BJ (cell line): ENCODE measurements at regions not wholly inside any gene's neighbourhood (a gene's known extent, or its start where the extent isn't known, plus 50 kb on each side); places are given as distances from the start of the nearest gene placed in this dataset.

Source experiments
- CTCF ChIA-PET: fragments of 350-600 bp; formaldehyde crosslinking; extraction: SDS; loops from one replicate; lab custom pipeline; 2021; ENCODE audit warnings: antibody characterized with exemption, inconsistent platforms; lab: Yijun Ruan, JAX
- POLR2A ChIA-PET: fragments of 300-600 bp; sonication (Branson Sonifier 250); formaldehyde crosslinking; extraction: SDS; loops from one replicate; lab custom pipeline; 2021; ENCODE audit warnings: antibody characterized with exemption; lab: Charles Lee
- DNase-seq: peaks from one replicate; pipeline ENCODE4 v3.0.0-alpha.2; 2011; ENCODE audit warnings: low read depth
- H3K27me3 ChIP-seq: 2 replicates; pipeline ENCODE4 v1.6.0; 2011; ENCODE audit warnings: low read length; ENCODE audit not compliant: control insufficient read depth, insufficient read depth
- H3K36me3 ChIP-seq: 2 replicates; pipeline ENCODE4 v1.5.1; 2011; ENCODE audit warnings: low read length; ENCODE audit not compliant: control insufficient read depth, insufficient read depth
- H3K4me3 ChIP-seq: 2 replicates; pipeline ENCODE4 v1.5.1; 2011; ENCODE audit warnings: low read depth, mild to moderate bottlenecking, control low read depth, low read length
- TF ChIP-seq, protein P1 (sequence below): IDR thresholded peaks from 2 replicates; pipeline ENCODE4 v1.5.1; 2011; ENCODE audit warnings: low read depth, mild to moderate bottlenecking, control low read depth, inconsistent platforms, low read length, moderate library complexity; ENCODE audit not compliant: insufficient read depth

DNA sequence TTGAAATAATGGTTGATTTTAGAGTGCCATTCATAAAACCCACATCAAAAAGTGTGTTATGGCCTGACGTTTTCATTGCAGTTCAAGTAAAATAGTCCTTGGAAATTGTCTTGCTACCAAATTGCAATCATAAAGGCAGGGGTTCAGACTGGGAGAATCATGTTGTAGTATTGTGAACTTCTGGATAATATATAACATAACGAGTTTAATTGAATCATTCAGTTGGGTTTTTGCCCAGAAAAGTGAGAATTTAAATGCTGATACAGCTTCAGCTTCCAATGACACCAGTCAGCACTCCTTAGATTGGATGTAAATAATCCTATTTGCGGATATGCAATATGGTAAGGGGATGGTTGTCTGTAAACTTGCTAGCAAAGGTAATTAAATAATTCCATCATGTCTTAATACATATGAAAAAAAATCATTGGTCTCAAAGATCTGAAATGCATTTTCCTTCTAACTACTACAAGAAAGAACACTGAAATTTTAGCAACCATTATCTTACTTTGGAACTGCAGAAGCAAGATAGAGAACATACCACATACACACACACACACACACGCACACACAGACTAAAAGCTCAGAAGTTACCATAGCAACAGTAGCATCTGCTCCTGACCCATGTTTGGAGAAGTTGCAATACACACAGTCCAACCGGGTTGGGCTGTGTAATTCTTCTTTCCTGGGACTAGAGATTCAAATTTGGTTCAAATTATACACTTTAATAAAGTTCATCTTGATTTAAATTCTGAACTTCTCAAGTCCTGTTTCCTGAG, 686.2 kb upstream of the NR2F2 start:
- CTCF ChIA-PET: interaction anchor here (0.5 to 1.5 kb wide), 2 partner anchors 13 to 288 kb away, joined by 3 read pairs; no protein-coding TSS in a partner anchor
- POLR2A ChIA-PET: no interaction called here
- no peak for DNase-seq

GRCh38 chr15:95645791-95646338, 684.6 kb upstream of the NR2F2 start:
- DNase-seq: no peak
- Histone ChIP-seq H3K36me3 (no peaks in the 10 kb centered on the region), H3K27me3 (no peaks in the 10 kb centered on the region), H3K4me3 (no peak overlapping the region)
- POLR2A ChIA-PET: no interaction called here
- TF ChIP-seq, protein P1, sequence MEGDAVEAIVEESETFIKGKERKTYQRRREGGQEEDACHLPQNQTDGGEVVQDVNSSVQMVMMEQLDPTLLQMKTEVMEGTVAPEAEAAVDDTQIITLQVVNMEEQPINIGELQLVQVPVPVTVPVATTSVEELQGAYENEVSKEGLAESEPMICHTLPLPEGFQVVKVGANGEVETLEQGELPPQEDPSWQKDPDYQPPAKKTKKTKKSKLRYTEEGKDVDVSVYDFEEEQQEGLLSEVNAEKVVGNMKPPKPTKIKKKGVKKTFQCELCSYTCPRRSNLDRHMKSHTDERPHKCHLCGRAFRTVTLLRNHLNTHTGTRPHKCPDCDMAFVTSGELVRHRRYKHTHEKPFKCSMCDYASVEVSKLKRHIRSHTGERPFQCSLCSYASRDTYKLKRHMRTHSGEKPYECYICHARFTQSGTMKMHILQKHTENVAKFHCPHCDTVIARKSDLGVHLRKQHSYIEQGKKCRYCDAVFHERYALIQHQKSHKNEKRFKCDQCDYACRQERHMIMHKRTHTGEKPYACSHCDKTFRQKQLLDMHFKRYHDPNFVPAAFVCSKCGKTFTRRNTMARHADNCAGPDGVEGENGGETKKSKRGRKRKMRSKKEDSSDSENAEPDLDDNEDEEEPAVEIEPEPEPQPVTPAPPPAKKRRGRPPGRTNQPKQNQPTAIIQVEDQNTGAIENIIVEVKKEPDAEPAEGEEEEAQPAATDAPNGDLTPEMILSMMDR: no peak
- CTCF ChIA-PET: no interaction called here

More for the DNA sequence above, 686.2 kb upstream of the NR2F2 start:
- Histone ChIP-seq H3K36me3 (no peaks in the 10 kb centered on the region), H3K27me3 (no peaks in the 10 kb centered on the region), H3K4me3 (no peak overlapping the region)
- TF ChIP-seq, protein P1: no peak

DNA sequence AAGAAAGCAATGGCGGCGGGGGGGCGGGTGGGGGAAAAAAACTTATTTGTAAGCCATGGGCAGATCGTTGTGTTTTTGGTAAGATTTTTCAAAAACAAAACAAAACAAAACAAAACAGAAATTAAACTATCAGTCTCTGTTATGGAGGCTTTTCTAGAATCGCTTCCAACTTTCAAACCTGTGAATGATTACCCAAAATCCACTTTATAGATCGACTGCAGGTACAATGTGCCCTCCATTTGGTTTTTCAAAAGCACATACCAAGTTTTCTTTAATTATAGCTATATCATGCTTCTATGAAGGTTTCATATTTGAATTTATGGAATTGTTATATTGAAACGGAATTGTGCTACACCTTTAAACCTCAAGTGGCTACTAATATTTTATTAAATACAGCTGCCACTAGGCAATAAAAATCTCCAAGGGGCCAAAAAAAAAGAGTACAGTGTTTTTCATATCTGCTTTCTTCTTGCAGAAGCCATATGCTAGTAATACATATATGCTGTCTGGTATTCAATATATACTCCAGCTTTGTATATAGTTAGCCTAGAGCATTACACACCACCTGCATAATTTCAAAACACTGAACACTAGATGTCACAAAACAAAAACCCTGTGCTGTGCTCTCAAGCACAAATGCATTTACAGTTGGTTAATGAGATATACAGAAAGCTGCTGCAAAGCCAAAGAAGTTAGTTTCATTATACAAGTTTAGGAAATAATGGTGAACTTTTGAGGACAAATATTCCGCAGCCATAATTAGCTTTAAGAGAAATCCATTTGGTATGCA, 683.8 kb upstream of the NR2F2 start:
- Histone ChIP-seq H3K4me3 (no peak overlapping the region), H3K36me3 (no peaks in the 10 kb centered on the region), H3K27me3 (no peaks in the 10 kb centered on the region)
- TF ChIP-seq, protein P1: no peak
- DNase-seq: no peak
- ChIA-PET POLR2A (no interaction called here), CTCF (interaction anchor here (0.6 kb wide), 1 partner anchor 20 kb away, joined by 3 read pairs; no protein-coding TSS in a partner anchor)

- TF ChIP-seq, protein P1: no peak
- no peaks in the 10 kb centered on the region for H3K27me3 ChIP-seq
- POLR2A ChIA-PET: no interaction called here
- DNase-seq: no peak
- H3K36me3 ChIP-seq: no peaks in the 10 kb centered on the region
- H3K4me3 ChIP-seq: no peak overlapping the region
- CTCF ChIA-PET: interaction anchor here (0.6 kb wide), 1 partner anchor 21 kb away, joined by 3 read pairs; no protein-coding TSS in a partner anchor
Measured at GRCh38 chr15:95647531-95648277, 682.8 kb upstream of the NR2F2 start.
